HG03135 (cell line): ENCODE measurements at regions not wholly inside any gene's neighbourhood (a gene's known extent, or its start where the extent isn't known, plus 50 kb on each side); places are given as distances from the start of the nearest gene placed in this dataset.
"Not testable (repeated sequence)": the region's sequence is repeated elsewhere in the genome, so short reads cannot be mapped to it uniquely, and the experiment has no call there.

Experiments used
- ATAC-seq: cut with Tn5 transposase; IDR thresholded peaks from one replicate; pipeline ENCODE4 v1.9.1; 2021; ENCODE audit warnings: mild to moderate bottlenecking, moderate library complexity; ENCODE audit not compliant: unreplicated experiment

GRCh38 chr14:89661392-89661791 lies 244.4 kb upstream of the FOXN3 start:
- ATAC-seq: no peak

GRCh38 chr14:89660625-89661233 lies 243.7 kb upstream of the FOXN3 start:
- not testable (repeated sequence) for ATAC-seq

- ATAC-seq: no peak
Observed at GRCh38 chr14:89660166-89660565, 243.1 kb upstream of the FOXN3 start.

- no peak for ATAC-seq
Observed at GRCh38 chr14:89658977-89659670, 242.1 kb upstream of the FOXN3 start.

GRCh38 chr14:89657014-89657413 lies 240.0 kb upstream of the FOXN3 start:
- ATAC-seq: no peak

- ATAC-seq: no peak
Observed at GRCh38 chr14:89654998-89655397, 238.0 kb upstream of the FOXN3 start.

- ATAC-seq: no peak
Observed at GRCh38 chr14:89652352-89652751, 235.3 kb upstream of the FOXN3 start.

- no peak for ATAC-seq
Observed at GRCh38 chr14:89651805-89652204, 234.8 kb upstream of the FOXN3 start.

GRCh38 chr14:89650077-89650978 lies 233.3 kb upstream of the FOXN3 start:
- no peak for ATAC-seq

GRCh38 chr14:89649451-89650075 lies 232.5 kb upstream of the FOXN3 start:
- ATAC-seq: no peak

- ATAC-seq: no peak
Observed at GRCh38 chr14:89648924-89649323, 231.9 kb upstream of the FOXN3 start.

GRCh38 chr14:89648510-89648909 lies 231.5 kb upstream of the FOXN3 start:
- ATAC-seq: no peak

GRCh38 chr14:89646971-89647370 lies 229.9 kb upstream of the FOXN3 start:
- no peak for ATAC-seq

GRCh38 chr14:89644641-89645040 lies 227.6 kb upstream of the FOXN3 start:
- no peak for ATAC-seq

- peak; percentile 98 for ATAC-seq
Observed at GRCh38 chr14:89641495-89642175, 224.6 kb upstream of the FOXN3 start.

- ATAC-seq: no peak
Observed at GRCh38 chr14:89640141-89640540, 223.1 kb upstream of the FOXN3 start.

- ATAC-seq: no peak
Observed at GRCh38 chr14:89639687-89640086, 222.7 kb upstream of the FOXN3 start.

GRCh38 chr14:89638891-89639290 lies 221.9 kb upstream of the FOXN3 start:
- ATAC-seq: no peak

GRCh38 chr14:89637581-89637980 lies 220.5 kb upstream of the FOXN3 start:
- ATAC-seq: no peak

GRCh38 chr14:89635615-89636014 lies 218.6 kb upstream of the FOXN3 start:
- ATAC-seq: no peak

GRCh38 chr14:89634037-89634436 lies 217.0 kb upstream of the FOXN3 start:
- ATAC-seq: no peak
